HG02678 (cell line): ENCODE measurements at regions not wholly inside any gene's neighbourhood (a gene's known extent, or its start where the extent isn't known, plus 50 kb on each side); places are given as distances from the start of the nearest gene placed in this dataset.
"Not testable (repeated sequence)": the region's sequence is repeated elsewhere in the genome, so short reads cannot be mapped to it uniquely, and the experiment has no call there.

Experiments used
- ATAC-seq: cut with Tn5 transposase; IDR thresholded peaks from one replicate; pipeline ENCODE4 v1.9.1; 2021; ENCODE audit warnings: mild to moderate bottlenecking, moderate library complexity; ENCODE audit not compliant: unreplicated experiment

- no peak for ATAC-seq
Measured at GRCh38 chr4:173652283-173652931, 122.4 kb upstream of the HAND2 start.

DNA sequence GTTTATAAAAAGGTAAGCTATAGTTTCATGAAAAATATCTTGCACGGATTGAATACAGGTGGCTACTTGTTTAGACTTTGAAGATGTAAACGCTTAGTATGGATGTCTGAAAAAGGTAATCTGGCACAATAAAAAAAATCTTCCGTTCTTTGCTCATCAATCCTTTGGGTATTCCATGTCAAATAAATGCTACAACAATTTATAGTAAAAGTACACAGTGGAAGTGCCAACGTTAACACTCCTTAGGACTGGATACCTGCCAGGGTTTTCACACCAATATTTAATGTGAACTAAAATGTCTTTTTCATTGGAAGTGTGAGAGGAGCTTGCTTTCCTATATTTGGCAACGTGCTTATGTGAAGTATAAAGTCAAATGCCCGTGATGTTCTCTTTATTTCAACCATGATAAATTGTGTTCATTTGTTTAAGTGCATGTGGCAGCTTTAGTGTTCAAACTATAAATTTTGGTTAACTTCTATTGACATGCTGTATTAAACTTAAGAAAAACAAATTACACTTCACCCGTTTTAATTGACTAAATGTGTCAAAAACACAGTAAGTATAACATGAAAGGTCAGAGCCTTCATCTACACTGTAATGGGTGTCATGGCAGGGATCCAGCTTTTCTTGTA, 121.7 kb upstream of the HAND2 start:
- ATAC-seq: no peak

GRCh38 chr4:173647902-173648301, 117.9 kb upstream of the HAND2 start:
- no peak for ATAC-seq

DNA sequence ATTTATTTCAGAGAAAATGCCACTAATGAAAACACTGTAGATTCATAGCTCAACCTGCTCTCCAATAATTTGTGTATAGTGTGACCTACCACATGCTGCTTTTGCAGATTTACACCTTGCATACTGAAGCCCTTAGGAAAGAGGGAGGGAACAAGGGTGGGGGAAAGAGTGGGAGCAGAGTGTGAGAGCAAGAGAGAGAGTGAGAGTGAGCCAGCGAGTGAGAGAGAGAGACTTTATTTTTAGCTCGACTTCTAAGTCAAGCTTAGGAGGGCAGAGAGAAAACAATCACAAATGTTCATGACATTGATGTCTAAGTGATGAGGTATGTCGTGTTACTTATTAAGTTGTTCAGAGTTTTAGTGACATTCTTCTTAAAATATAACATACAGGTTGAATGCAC, 112.5 kb upstream of the HAND2 start:
- ATAC-seq: no peak

GRCh38 chr4:173635395-173635794, 105.4 kb upstream of the HAND2 start:
- no peak for ATAC-seq

- no peak for ATAC-seq
Measured at GRCh38 chr4:173626277-173626676, 96.2 kb upstream of the HAND2 start.

GRCh38 chr4:173618648-173619047, 88.6 kb upstream of the HAND2 start:
- ATAC-seq: not testable (repeated sequence)

DNA sequence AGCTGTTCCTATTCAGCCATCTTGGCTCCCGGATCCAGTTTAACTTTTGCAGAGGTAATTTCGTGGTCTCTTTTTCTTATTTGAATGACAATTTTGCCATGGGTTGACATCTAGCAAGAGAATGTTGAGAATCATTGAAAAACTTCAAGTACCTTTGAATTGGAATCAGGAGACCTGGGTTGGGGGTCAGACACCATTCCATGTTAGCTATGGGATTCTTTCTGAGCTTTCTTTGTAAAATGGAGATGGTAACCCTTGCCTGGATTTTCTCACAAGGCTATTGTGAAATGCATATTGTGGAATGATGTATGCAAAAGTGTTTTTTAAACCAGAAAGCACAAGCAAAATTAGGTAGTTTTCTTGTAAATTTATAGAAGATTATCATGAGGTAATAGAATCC, 79.1 kb upstream of the HAND2 start:
- ATAC-seq: no peak

DNA sequence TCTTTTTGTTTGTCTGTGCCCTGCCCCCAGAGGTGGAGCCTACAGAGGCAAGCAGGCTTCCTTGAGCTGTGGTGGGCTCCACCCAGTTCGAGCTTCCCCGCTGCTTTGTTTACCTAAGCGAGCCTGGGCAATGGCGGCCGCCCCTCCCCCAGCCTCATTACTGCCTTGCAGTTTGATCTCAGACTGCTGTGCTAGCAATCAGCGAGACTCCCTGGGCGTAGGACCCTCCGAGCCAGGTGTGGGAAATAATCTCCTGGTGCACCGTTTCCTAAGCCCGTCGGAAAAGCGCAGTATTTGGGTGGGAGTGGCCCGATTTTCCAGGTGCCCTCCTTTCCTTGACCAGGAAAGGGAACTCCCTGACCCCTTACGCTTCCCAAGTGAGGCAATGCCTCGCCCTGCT, 78.6 kb upstream of the HAND2 start:
- not testable (repeated sequence) for ATAC-seq

DNA sequence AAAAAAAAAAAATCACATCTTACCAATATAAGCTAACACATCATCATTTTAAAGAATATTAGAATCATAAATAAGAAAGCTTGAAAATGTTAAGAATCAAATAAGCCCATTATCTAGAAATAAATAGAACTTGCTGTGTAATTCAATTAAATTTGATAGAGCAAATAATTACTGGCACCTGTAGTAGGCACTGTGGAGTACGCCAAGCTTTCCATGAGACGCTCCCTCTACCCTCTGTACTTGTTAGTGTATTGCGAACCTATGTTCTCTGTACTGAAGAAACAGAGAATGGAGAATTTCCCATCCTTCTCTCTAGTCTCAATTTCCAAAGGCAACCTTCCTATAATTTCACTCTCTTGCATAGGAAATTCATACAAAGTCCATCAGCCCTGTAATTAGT, 61.7 kb upstream of the HAND2 start:
- no peak for ATAC-seq

- no peak for ATAC-seq
Measured at GRCh38 chr4:173590697-173591096, 60.7 kb upstream of the HAND2 start.

GRCh38 chr4:173585876-173586572, 56.0 kb upstream of the HAND2 start:
- no peak for ATAC-seq

DNA sequence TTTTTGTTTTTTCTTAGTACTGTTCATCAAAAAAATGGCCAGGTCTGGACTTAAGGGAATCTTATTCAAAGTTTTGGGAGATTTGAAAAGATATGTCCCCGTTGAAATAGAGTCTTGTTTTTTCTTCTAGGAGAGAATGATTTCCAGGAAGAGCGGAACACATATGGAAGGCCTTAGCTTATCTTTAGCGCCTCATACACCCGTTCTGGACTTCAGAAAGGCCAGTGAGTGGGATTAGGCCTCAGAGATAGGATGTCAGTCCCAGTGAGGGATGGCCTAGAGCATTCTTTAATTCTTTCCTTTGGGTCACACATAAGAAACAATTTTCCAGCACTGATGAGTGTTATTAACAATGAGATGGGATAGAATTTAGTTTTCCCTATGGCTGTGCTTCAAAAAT, 54.5 kb upstream of the HAND2 start:
- ATAC-seq: no peak
